GM23248 (cell line): ENCODE measurements at regions not wholly inside any gene's neighbourhood (a gene's known extent, or its start where the extent isn't known, plus 50 kb on each side); places are given as distances from the start of the nearest gene placed in this dataset.
A peak's percentile ranks its signal among the peaks of the same experiment; 100 is the strongest.
"Not testable (repeated sequence)": the region's sequence is repeated elsewhere in the genome, so short reads cannot be mapped to it uniquely, and the experiment has no call there.

Source experiments
- DNase-seq: peaks from one replicate; pipeline ENCODE4 v3.0.0-alpha.2; 2015
- H2AFZ ChIP-seq: fragments of 200-600 bp; sonication (generic); 2 replicates; pipeline ENCODE4 v1.6.1; 2016; ENCODE audit warnings: antibody characterized with exemption
- H3F3A ChIP-seq: fragments of 200-600 bp; sonication (generic); 2 replicates; pipeline ENCODE4 v1.6.1; 2016; ENCODE audit warnings: mild to moderate bottlenecking, antibody characterized with exemption, mixed run types; ENCODE audit not compliant: insufficient read depth
- H3K27ac ChIP-seq: fragments of 200-600 bp; sonication (generic); 2 replicates; pipeline ENCODE4 v1.5.1; 2016; ENCODE audit warnings: mild to moderate bottlenecking
- H3K27me3 ChIP-seq: fragments of 200-600 bp; sonication (generic); replicated peaks from 2 replicates; pipeline ENCODE4 v1.6.1; 2016; ENCODE audit warnings: mild to moderate bottlenecking; ENCODE audit not compliant: insufficient read depth
- H3K36me3 ChIP-seq: fragments of 200-600 bp; sonication (generic); 2 replicates; pipeline ENCODE4 v1.6.1; 2016; ENCODE audit warnings: low read depth, mild to moderate bottlenecking
- H3K4me1 ChIP-seq: fragments of 200-600 bp; sonication (generic); 2 replicates; pipeline ENCODE4 v1.6.1; 2016; ENCODE audit warnings: mild to moderate bottlenecking; ENCODE audit not compliant: insufficient read depth
- H3K4me2 ChIP-seq: fragments of 200-600 bp; sonication (generic); one replicate; pipeline ENCODE4 v1.6.1; 2016; ENCODE audit warnings: mild to moderate bottlenecking; ENCODE audit not compliant: unreplicated experiment
- H3K4me3 ChIP-seq: fragments of 200-600 bp; sonication (generic); 2 replicates; pipeline ENCODE4 v1.5.1; 2016; ENCODE audit warnings: mild to moderate bottlenecking
- H3K79me2 ChIP-seq: fragments of 200-600 bp; sonication (generic); 2 replicates; pipeline ENCODE4 v1.6.1; 2016; ENCODE audit warnings: mild to moderate bottlenecking; ENCODE audit not compliant: insufficient read depth
- H3K9ac ChIP-seq: fragments of 200-600 bp; sonication (generic); 2 replicates; pipeline ENCODE4 v1.6.1; 2016; ENCODE audit warnings: mild to moderate bottlenecking
- H3K9me2 ChIP-seq: fragments of 200-600 bp; sonication (generic); 2 replicates; pipeline ENCODE4 v1.6.1; 2016; ENCODE audit warnings: mixed run types, mild to moderate bottlenecking, moderate library complexity; ENCODE audit not compliant: insufficient read depth
- H3K9me3 ChIP-seq: fragments of 200-600 bp; sonication (generic); one replicate; pipeline ENCODE4 v1.6.1; 2017; ENCODE audit warnings: low read depth
- H4K20me1 ChIP-seq: fragments of 200-600 bp; sonication (generic); 2 replicates; pipeline ENCODE4 v1.6.0; 2016; ENCODE audit not compliant: insufficient read depth
- EZH2 ChIP-seq: fragments of 200-600 bp; sonication (generic); IDR thresholded peaks from 2 replicates; pipeline ENCODE4 v1.6.1; 2018; ENCODE audit warnings: antibody characterized with exemption, mild to moderate bottlenecking; ENCODE audit not compliant: insufficient read depth, poor library complexity, severe bottlenecking
- EZH2phosphoT487 ChIP-seq: fragments of 200-600 bp; sonication (generic); IDR thresholded peaks from 2 replicates; pipeline ENCODE4 v1.6.1; 2018; ENCODE audit warnings: antibody characterized with exemption, moderate library complexity, mild to moderate bottlenecking, low read depth; ENCODE audit not compliant: insufficient read depth
- WGBS, 2 experiments: methylation state at CpG; one replicate each; pipeline ENCODE4 v1.1.6; 2015 to 2017; ENCODE audit warnings: low lambda C conversion rate in 2 of 2, low coverage in 1 of 2; ENCODE audit errors: missing lambda C conversion rate in 2 of 2; 5-methylcytosine and 5-hydroxymethylcytosine counted together
- in situ Hi-C: fragments of 300-500 bp; cut with MboI; formaldehyde crosslinking; loops from 2 replicates; pipeline ENCODE4 v1.15.0; 2020

DNA sequence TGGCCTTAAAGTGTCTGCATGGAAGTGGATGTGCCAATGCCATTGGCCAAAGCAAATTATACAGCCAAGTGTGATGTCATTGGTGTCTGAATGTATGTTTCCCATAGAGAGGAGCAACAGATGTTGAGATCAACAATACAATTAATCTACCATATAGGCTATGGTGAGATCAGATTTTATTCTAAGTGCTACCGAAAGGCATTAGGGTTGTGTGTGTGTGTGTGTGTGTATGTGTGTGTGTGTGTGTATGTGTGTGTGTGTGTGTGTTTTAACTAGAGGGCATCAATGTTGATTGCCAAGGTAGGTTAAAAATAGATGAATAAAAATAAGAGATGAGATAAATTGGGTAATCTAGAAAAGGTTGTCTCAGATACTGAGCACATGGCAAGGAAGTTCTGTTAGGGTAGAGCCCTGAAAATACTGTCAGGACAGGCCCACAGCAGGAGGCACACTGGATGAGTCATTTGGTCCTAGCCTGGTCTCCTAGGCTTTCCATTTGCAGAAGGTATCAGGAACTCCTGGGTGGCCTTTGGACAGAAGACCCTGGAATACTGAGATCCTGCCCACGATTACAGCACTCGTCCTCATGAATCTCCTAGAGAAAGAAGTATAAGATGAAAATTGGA, 446.0 kb upstream of the PODXL start:
- Histone ChIP-seq H3K4me1 (no peaks in the 10 kb centered on the region), H3K27ac (no peak overlapping the region), H3K36me3 (no peaks in the 10 kb centered on the region), H3K9me2 (no peaks in the 10 kb centered on the region), H3K9ac (no peak overlapping the region), H3F3A (no peaks in the 10 kb centered on the region), H3K9me3 (no peaks in the 10 kb centered on the region), H4K20me1 (no peaks in the 10 kb centered on the region), H2AFZ (no peak overlapping the region), H3K27me3 (peaks cover 13% of the 10 kb centered on the region), H3K4me2 (no peak overlapping the region), H3K79me2 (no peaks in the 10 kb centered on the region), H3K4me3 (no peak overlapping the region)
- WGBS, 2 experiments, result 33 to 46% methylated on average over 3 of the region's 3 CpGs
- no peak for TF ChIP-seq EZH2phosphoT487
- TF ChIP-seq EZH2, result no peak
- peak; percentile 18 for DNase-seq
- in situ Hi-C loops, result no loop called here

DNA sequence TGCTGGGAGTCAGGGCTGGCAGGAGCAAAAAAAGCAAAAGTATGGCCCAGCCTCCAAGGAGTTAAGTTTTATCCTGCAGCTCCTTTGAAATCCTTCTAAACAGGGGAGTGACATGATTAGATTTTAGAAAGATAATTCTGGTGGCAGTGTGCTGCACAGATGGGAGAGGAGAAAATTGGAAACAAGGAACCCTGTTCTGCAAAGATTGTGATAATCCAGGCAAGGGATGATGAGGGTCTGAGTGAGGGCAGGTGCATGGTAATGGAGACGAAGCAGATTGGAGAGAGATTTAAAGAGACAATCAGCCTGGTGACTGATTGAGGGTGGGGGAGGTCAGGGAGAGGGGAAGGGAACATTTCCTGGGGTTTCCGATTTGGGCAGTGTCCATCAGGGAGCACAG, 444.7 kb upstream of the PODXL start:
- H3K36me3 ChIP-seq, result no peaks in the 10 kb centered on the region
- H3K27me3 ChIP-seq, result peaks cover 24% of the 10 kb centered on the region
- H3K9ac ChIP-seq, result no peak overlapping the region
- H3F3A ChIP-seq, result no peaks in the 10 kb centered on the region
- in situ Hi-C loops, result no loop called here
- H3K9me3 ChIP-seq, result no peaks in the 10 kb centered on the region
- WGBS, 2 experiments, result 25 to 31% methylated on average over 2 of the region's 2 CpGs
- H3K79me2 ChIP-seq, result no peaks in the 10 kb centered on the region
- no peak overlapping the region for H3K27ac ChIP-seq
- no peak for TF ChIP-seq EZH2
- TF ChIP-seq EZH2phosphoT487, result no peak
- no peak for DNase-seq
- H3K4me3 ChIP-seq, result no peak overlapping the region
- no peaks in the 10 kb centered on the region for H3K9me2 ChIP-seq
- no peaks in the 10 kb centered on the region for H3K4me1 ChIP-seq
- H3K4me2 ChIP-seq, result no peak overlapping the region
- no peak overlapping the region for H2AFZ ChIP-seq
- H4K20me1 ChIP-seq, result no peaks in the 10 kb centered on the region

DNA sequence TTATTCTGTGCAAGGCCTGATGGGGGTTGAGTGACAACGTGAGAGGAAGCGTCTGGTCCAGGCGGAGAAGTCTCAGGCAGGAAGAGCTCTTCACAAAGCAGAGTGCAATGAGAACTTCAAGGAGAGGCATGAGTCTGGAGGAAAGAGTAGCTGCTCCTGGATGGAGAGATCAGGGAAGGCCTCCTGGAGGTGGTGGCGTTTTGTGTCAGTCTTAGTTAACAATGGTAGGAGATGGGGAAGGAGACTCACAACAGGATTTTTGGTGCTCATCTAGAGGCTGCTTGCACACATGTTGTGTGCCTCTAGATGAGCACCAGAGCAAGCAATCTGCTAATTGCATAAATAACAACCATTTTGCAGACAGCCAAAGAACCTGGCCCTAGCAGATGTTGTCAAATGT, 442.8 kb upstream of the PODXL start:
- TF ChIP-seq EZH2phosphoT487 (no peak), EZH2 (no peak)
- Histone ChIP-seq H3K9me2 (no peaks in the 10 kb centered on the region), H3K4me1 (no peaks in the 10 kb centered on the region), H3K79me2 (no peaks in the 10 kb centered on the region), H3K9me3 (no peaks in the 10 kb centered on the region), H3K27me3 (peaks cover 26% of the 10 kb centered on the region), H3K36me3 (no peaks in the 10 kb centered on the region), H2AFZ (no peak overlapping the region), H3K4me3 (no peak overlapping the region), H3K4me2 (no peak overlapping the region), H3K27ac (no peak overlapping the region), H3F3A (no peaks in the 10 kb centered on the region), H4K20me1 (no peaks in the 10 kb centered on the region), H3K9ac (no peak overlapping the region)
- in situ Hi-C loops, result no loop called here
- no peak for DNase-seq
- WGBS, 2 experiments, result 63 to 64% methylated on average over 4 of the region's 4 CpGs

DNA sequence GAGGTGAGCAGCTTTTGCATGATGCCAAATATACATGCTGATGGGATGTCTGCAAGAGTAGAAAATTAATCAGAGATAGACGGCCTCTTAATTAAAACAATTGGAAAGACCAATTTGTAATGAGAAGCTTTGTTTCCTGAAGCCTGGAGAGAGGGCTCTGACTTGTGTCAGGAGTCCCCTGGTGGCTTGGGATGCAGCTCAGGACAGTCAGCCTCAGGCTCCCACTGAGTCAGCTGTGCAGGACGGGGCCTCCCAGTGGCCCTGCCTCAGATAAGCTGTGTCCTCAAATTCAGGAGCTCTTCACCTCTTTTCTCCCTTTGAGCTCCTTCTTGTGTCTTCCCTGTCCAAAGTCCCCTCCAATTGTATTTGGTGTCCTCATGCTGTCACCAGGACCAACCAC, 438.9 kb upstream of the PODXL start:
- no peak overlapping the region for H3K4me3 ChIP-seq
- no peaks in the 10 kb centered on the region for H3K36me3 ChIP-seq
- 17 to 22% methylated on average over 2 of the region's 2 CpGs for WGBS, 2 experiments
- no peak overlapping the region for H3K27ac ChIP-seq
- H3K4me1 ChIP-seq, result no peaks in the 10 kb centered on the region
- DNase-seq, result no peak
- TF ChIP-seq EZH2phosphoT487, result no peak
- no peak for TF ChIP-seq EZH2
- no peaks in the 10 kb centered on the region for H3K79me2 ChIP-seq
- in situ Hi-C loops, result no loop called here
- H3K9me2 ChIP-seq, result no peaks in the 10 kb centered on the region
- no peaks in the 10 kb centered on the region for H4K20me1 ChIP-seq
- H3K4me2 ChIP-seq, result no peak overlapping the region
- no peak overlapping the region for H3K9ac ChIP-seq
- peaks cover 26% of the 10 kb centered on the region for H3K27me3 ChIP-seq
- H3K9me3 ChIP-seq, result no peaks in the 10 kb centered on the region
- H2AFZ ChIP-seq, result no peak overlapping the region
- H3F3A ChIP-seq, result no peaks in the 10 kb centered on the region

DNA sequence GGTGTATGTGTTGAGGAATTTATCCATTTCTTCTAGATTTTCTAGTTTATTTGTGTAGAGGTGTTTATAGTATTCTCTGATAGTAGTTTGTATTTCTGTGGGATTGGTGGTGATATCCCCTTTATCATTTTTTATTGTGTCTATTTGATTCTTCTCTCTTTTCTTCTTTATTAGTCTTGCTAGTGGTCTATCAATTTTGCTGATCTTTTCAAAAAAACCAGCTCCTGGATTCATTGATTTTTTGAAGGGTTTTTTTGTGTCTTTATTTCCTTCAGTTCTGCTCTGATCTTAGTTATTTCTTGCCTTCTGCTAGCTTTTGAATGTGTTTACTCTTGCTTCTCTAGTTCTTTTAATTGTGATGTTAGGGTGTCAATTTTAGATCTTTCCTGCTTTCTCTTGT, 424.6 kb upstream of the PODXL start:
- H3K9me3 ChIP-seq, H3K4me1 ChIP-seq, H3F3A ChIP-seq, H3K27me3 ChIP-seq, H3K79me2 ChIP-seq, DNase-seq, H3K27ac ChIP-seq, H2AFZ ChIP-seq, H3K9me2 ChIP-seq, H3K4me2 ChIP-seq, in situ Hi-C loops, H3K36me3 ChIP-seq, H4K20me1 ChIP-seq, H3K4me3 ChIP-seq, H3K9ac ChIP-seq: not testable (repeated sequence)

DNA sequence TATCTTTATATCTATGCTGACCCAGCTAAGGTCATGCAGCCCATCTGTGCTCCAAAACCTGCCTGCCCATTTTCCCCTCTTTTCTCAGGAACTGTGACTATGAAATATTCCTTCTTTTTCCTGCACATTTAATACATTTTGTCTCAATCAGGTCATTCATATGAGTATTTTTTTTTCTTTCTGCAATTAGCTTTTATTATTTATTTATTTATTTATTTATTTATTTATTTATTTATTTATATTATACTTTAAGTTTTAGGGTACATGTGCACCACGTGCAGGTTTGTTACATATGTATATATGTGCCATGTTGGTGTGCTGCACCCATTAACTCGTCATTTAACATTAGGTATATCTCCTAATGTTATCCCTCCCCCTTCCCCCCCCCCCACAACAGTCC, 421.7 kb upstream of the PODXL start:
- H3K27me3 ChIP-seq, H3K4me2 ChIP-seq, H3F3A ChIP-seq, H3K36me3 ChIP-seq, DNase-seq, H3K9me3 ChIP-seq, H3K4me1 ChIP-seq, H3K4me3 ChIP-seq, H3K9ac ChIP-seq, H3K79me2 ChIP-seq, H3K27ac ChIP-seq, H3K9me2 ChIP-seq, in situ Hi-C loops, H2AFZ ChIP-seq, H4K20me1 ChIP-seq: not testable (repeated sequence)
- WGBS, 2 experiments, result 8 to 22% methylated on average over 2 of the region's 2 CpGs
